HG02623 (cell line): ENCODE measurements at regions not wholly inside any gene's neighbourhood (a gene's known extent, or its start where the extent isn't known, plus 50 kb on each side); places are given as distances from the start of the nearest gene placed in this dataset.

Experiments used
- ATAC-seq: cut with Tn5 transposase; IDR thresholded peaks from one replicate; pipeline ENCODE4 v1.9.1; 2021; ENCODE audit warnings: moderate library complexity; ENCODE audit not compliant: unreplicated experiment

- ATAC-seq, result no peak
These were observed 303.1 kb upstream of the SORL1-AS1 start for GRCh38 chr11:121755906-121756305.

- ATAC-seq, result no peak
These were observed 302.4 kb upstream of the SORL1-AS1 start for GRCh38 chr11:121755191-121755590.

- no peak for ATAC-seq
These were observed 301.8 kb upstream of the SORL1-AS1 start for GRCh38 chr11:121754598-121754997.

- ATAC-seq, result no peak
These were observed 296.9 kb upstream of the SORL1-AS1 start for GRCh38 chr11:121749691-121750090.

GRCh38 chr11:121748068-121748467 is 295.3 kb upstream of the SORL1-AS1 start:
- ATAC-seq, result no peak

- ATAC-seq, result no peak
These were observed 290.5 kb upstream of the SORL1-AS1 start for GRCh38 chr11:121743285-121743684.

- no peak for ATAC-seq
These were observed 289.1 kb upstream of the SORL1-AS1 start for GRCh38 chr11:121741761-121742361.

- no peak for ATAC-seq
These were observed 288.6 kb upstream of the SORL1-AS1 start for GRCh38 chr11:121741351-121741760.

GRCh38 chr11:121740902-121741301 is 288.1 kb upstream of the SORL1-AS1 start:
- no peak for ATAC-seq

GRCh38 chr11:121733858-121734257 is 281.1 kb upstream of the SORL1-AS1 start:
- ATAC-seq, result no peak

GRCh38 chr11:121727942-121728341 is 275.2 kb upstream of the SORL1-AS1 start:
- ATAC-seq, result no peak

- no peak for ATAC-seq
These were observed 270.5 kb upstream of the SORL1-AS1 start for GRCh38 chr11:121723246-121723741.

GRCh38 chr11:121722431-121723245 is 269.9 kb upstream of the SORL1-AS1 start:
- ATAC-seq, result no peak

- no peak for ATAC-seq
These were observed 269.2 kb upstream of the SORL1-AS1 start for GRCh38 chr11:121721961-121722360.

GRCh38 chr11:121721448-121721847 is 268.7 kb upstream of the SORL1-AS1 start:
- no peak for ATAC-seq

- ATAC-seq, result no peak
These were observed 264.5 kb upstream of the SORL1-AS1 start for GRCh38 chr11:121717296-121717695.

GRCh38 chr11:121716060-121716459 is 263.3 kb upstream of the SORL1-AS1 start:
- no peak for ATAC-seq

GRCh38 chr11:121715405-121715804 is 262.6 kb upstream of the SORL1-AS1 start:
- no peak for ATAC-seq

GRCh38 chr11:121714351-121714750 is 261.6 kb upstream of the SORL1-AS1 start:
- ATAC-seq, result no peak

GRCh38 chr11:121711939-121712338 is 259.2 kb upstream of the SORL1-AS1 start:
- no peak for ATAC-seq

GRCh38 chr11:121711236-121711635 is 258.5 kb upstream of the SORL1-AS1 start:
- ATAC-seq, result no peak

GRCh38 chr11:121706884-121707420 is 254.2 kb upstream of the SORL1-AS1 start:
- ATAC-seq, result no peak
